ENCODE measurements at regions not wholly inside any gene's neighbourhood (a gene's known extent, or its start where the extent isn't known, plus 50 kb on each side); places are given as distances from the start of the nearest gene placed in this dataset.

DNA sequence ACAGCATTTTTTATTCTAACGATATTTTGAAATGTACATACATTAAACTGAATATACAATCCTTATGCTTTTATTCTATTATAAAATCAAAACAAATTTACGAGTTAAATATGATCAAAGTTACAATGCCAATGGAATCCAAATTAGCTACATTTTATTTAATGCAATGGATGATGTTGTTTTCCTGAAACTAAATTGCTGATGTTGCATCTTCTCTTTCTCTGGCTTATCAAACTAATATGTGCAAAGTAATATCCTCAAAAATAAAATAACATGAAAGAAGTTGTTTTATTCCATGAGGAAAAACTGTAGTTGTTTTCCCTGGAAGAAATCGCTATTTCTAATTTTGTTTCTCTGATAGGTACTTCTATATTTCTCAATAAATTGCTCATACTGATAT lies 106.8 kb downstream of the ASB9 start:
- Mint-ChIP-seq H3K27me3 (ENCODE audit: low read depth) (no peaks in the 10 kb centered on the region; the same call in 1 of the 2 replicates), H3K36me3 (ENCODE audit: insufficient read depth in 1 of 3, low read depth in 3 of 3) (no peaks in the 10 kb centered on the region; a peak in 2 of 7 replicates), H3K9me3 (peaks cover 38 to 46% of the 10 kb centered on the region in 2 experiments), H3K27ac (no peak overlapping the region), H3K4me3 (no peak overlapping the region), H3K4me1 (no peaks in the 10 kb centered on the region)
- no peak overlapping the region for H4K5ac ChIP-seq (ENCODE audit: insufficient read length, low read depth, low read length)
- no peak overlapping the region for H3K56ac ChIP-seq (ENCODE audit: insufficient read length, low read depth, low read length)
- H2AFZ ChIP-seq (ENCODE audit: low read length): no peak overlapping the region
- no peak overlapping the region for H3K9ac ChIP-seq (ENCODE audit: extremely low read depth, insufficient read length, low read length)
- DNase-seq: no peak
- H3K23ac ChIP-seq (ENCODE audit: insufficient read length, low read depth, low read length): no peak overlapping the region
- no peak overlapping the region for H2AK5ac ChIP-seq (ENCODE audit: insufficient read length, low read length)
- no peak overlapping the region for H4K91ac ChIP-seq (ENCODE audit: insufficient read length, low read depth, low read length)
- no peak overlapping the region for H3T11ph ChIP-seq (ENCODE audit: low read length)
- no peak overlapping the region for H2BK15ac ChIP-seq (ENCODE audit: low read depth, low read length)
- no peak overlapping the region for H3K27ac ChIP-seq (ENCODE audit: insufficient read length, low read depth, low read length)
- no peaks in the 10 kb centered on the region for H3K79me1 ChIP-seq (ENCODE audit: insufficient read depth, low read depth, low read length, poor library complexity, severe bottlenecking)
- H3K4ac ChIP-seq (ENCODE audit: low read depth, low read length): no peak overlapping the region
- H3K9me3 ChIP-seq (ENCODE audit: control insufficient read depth, low read depth, low read length): no peaks in the 10 kb centered on the region
- no peak overlapping the region for H2BK5ac ChIP-seq (ENCODE audit: insufficient read length, low read length)
- no peaks in the 10 kb centered on the region for H3K23me2 ChIP-seq (ENCODE audit: insufficient read length, low read depth, low read length, poor library complexity, severe bottlenecking)
- no peak overlapping the region for H2BK20ac ChIP-seq (ENCODE audit: low read depth, low read length, poor library complexity, severe bottlenecking)
- H4K8ac ChIP-seq (replicated peaks; ENCODE audit: insufficient read length, low read depth, low read length): no peak overlapping the region
- H2BK12ac ChIP-seq (ENCODE audit: insufficient read length, low read depth, low read length): no peak overlapping the region
- H3K27me3 ChIP-seq (ENCODE audit: insufficient read depth, low read length): no peaks in the 10 kb centered on the region
- TF ChIP-seq, protein P1, sequence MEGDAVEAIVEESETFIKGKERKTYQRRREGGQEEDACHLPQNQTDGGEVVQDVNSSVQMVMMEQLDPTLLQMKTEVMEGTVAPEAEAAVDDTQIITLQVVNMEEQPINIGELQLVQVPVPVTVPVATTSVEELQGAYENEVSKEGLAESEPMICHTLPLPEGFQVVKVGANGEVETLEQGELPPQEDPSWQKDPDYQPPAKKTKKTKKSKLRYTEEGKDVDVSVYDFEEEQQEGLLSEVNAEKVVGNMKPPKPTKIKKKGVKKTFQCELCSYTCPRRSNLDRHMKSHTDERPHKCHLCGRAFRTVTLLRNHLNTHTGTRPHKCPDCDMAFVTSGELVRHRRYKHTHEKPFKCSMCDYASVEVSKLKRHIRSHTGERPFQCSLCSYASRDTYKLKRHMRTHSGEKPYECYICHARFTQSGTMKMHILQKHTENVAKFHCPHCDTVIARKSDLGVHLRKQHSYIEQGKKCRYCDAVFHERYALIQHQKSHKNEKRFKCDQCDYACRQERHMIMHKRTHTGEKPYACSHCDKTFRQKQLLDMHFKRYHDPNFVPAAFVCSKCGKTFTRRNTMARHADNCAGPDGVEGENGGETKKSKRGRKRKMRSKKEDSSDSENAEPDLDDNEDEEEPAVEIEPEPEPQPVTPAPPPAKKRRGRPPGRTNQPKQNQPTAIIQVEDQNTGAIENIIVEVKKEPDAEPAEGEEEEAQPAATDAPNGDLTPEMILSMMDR (conservative IDR thresholded peaks at IDR 0.05): no peak
- no peak overlapping the region for H3K18ac ChIP-seq (ENCODE audit: insufficient read length, low read depth, low read length)
- no peaks in the 10 kb centered on the region for H4K20me1 ChIP-seq (ENCODE audit: control insufficient read depth, insufficient read depth, insufficient read length)
- no peak overlapping the region for H2BK120ac ChIP-seq (ENCODE audit: low read depth, low read length, poor library complexity, severe bottlenecking)
- WGBS (ENCODE audit: extremely low coverage, insufficient read length, low lambda C conversion rate): no CpG with 5 or more reads among the region's 3 CpGs
- H3K4me2 ChIP-seq (ENCODE audit: insufficient read depth, insufficient read length, low read length): no peak overlapping the region
- H3K14ac ChIP-seq (ENCODE audit: insufficient read depth, low read length): no peak overlapping the region
- no peaks in the 10 kb centered on the region for H3K4me1 ChIP-seq (ENCODE audit: insufficient read depth, low read length)
- no peaks in the 10 kb centered on the region for H3K79me2 ChIP-seq (ENCODE audit: insufficient read depth, low read length)
